ENCODE measurements at regions not wholly inside any gene's neighbourhood (a gene's known extent, or its start where the extent isn't known, plus 50 kb on each side); places are given as distances from the start of the nearest gene placed in this dataset.

DNA sequence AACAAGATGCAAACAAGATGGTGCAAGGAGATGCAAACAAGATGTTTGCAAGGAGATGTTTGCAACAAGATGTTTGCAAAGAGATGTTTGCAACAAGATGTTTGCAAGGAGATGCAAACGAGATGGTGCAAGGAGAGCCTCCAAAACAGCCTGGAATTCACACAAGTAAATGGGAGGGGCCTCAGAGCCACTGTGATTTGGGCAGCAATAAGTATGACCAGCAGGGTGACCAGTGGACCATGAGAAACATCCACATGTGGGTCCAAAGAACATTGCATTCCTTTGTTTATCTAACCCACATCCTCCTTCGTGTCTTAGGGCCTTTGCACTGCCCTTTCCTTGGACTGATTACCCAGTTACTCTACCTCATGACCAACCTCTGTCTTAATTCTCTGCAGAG lies 162.9 kb downstream of the PLPP3 start:
- no peak for DNase-seq

DNA sequence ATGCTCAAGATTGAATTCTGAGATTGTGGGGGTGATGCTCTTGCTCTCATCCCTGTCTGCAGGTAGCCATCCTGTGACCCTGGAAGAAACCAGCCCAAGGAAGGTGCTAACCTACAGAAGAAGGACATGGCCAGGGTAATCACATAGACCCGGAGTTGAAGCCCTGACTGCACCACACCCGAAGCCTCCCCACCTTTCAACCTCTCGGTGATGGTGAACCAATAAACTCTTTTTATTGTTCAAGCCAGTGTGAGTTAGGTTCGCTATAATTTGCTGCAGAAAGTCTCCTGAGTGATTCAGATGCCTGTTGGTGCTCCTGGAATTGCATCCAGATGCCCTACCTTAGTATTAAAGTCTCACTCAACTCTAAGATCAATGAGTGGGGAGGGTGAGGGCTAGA lies 163.6 kb downstream of the PLPP3 start:
- no peak for DNase-seq

DNA sequence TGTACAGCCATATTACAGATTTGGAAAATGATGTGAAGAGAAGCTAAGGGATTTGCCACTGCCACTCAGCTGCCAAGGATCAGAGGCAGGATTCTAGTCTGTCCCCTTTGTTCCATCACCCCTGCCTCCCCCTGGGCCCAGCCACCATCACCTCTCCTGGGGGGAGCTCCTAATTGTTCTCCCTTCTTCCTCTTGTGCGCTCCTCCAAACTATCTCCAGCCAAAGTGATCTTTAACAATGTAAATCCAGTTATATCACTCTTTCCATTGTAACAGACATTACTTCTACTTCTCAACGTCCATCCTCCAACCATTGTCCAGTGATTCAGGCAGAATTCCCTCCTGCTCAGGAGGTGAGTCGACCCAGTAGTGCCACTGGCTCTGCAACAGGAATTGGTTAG lies 164.1 kb downstream of the PLPP3 start:
- no peak for DNase-seq

DNA sequence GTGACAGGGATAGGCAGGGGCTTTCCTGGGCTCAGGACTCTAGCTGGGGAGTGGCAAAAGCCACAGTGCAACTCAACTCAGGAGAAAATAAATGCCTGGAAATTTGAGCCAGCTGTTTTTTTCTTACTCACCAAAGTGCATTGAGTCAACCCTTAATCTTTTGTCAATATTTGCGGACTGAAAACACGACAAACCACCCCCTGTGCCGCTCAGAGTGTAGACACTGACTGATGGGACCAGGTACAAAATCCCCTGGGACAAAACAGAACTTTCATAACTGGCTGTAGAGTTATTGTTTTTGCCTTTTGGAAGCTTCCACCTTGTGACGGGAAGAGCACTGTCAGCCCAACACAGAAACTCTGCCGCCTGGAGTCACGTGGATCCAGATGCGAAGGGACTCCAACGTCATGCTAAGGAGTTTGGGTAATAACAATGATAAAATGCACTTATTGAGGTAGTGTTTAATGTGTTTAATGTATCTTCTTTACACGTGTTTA lies 164.6 kb downstream of the PLPP3 start:
- no peak for DNase-seq

DNA sequence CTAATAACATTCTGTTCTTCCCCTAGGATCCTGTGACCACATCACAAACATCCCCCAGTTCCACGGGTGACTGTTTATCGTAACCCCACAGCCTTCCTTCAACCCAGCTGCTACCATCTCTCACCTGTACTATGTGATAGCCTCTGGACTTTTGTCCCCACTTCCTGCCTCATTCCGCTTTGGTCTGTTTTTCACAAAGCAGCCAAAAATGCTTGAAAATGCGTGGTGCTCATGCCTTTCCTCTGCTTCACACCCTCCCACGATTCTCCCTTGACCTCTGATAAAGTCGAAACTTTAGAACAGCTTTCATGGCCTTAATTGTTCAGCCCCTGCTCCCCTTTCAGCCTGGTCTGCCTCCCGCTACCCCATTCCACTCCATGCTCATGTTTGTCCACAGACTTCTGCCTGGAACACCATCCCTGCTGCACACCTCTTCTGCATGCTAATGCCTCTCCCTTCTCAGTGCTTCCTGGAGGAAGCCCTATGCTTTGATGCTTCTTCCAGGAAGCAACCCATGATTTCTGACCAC lies 165.6 kb downstream of the PLPP3 start:
- DNase-seq = no peak

DNA sequence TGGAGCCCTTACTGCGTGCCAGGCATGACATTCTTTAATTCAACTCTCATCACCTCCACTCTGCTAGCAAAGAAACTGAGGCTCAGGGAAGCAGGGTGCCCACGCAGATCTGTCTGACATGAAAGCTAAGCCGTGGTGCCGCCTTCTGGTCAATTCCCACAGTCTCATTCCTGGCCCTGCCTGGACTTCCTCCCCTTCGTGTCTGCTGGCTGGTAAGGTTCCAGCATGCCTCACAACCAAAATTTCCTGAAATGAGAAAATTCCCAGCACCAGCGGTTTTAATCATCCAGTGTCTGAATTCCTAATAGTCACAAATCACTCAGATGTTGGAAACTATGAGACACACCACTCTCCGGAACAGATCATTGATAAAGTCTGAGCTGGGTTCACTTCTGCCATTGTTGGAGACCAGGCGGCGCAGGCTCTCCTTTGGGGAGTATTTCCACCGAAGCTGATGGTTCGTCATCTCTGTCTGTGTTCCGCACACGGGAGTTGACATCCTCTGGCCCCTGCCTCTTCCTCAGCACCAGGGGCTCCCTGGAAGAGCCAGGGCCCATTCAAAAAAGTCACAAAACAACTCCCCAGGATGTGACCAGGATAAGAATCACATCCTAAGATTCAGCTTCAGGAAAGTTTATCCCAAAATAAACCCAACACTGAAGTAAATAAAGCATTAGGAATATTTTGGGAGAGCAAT lies 167.7 kb downstream of the PLPP3 start:
- DNase-seq = no peak

DNA sequence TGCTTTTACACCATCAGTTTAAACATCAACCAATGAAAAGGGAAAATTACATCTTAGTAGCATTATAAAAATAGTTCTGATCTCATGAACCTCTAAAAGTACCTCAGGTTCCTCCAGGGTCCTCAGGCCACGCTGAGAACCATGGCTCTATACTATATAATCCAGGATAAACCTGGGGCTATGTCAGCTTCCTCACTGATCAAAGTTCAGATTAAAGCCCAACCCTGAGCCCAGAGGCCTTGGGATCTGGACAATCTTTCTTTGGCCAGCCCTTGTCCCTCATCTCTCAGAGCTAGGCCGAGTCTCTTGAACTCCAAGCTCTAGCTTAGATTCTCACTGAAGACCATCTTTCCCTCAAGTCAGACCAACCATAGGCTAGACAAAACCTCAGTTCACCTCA lies 168.3 kb downstream of the PLPP3 start:
- no peak for DNase-seq

DNA sequence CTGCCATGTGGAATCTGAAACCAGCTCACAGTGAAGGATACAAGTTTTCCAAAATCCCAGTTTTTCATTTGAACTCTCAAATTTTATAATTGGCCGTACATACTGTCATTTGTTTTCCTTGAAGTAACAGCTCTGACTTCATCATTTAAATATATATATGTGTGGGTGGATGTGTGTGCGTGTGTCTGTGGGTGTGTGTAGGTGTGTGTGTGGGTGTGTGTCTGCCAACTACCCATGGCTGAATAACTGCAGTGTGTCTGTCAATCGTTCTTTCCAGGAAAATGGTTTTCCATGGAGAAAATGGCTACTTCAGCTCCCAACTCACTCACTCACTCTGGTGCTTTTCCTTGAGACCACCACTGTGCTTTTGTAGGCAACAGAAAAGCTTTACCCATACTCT lies 169.0 kb downstream of the PLPP3 start:
- DNase-seq = no peak

DNA sequence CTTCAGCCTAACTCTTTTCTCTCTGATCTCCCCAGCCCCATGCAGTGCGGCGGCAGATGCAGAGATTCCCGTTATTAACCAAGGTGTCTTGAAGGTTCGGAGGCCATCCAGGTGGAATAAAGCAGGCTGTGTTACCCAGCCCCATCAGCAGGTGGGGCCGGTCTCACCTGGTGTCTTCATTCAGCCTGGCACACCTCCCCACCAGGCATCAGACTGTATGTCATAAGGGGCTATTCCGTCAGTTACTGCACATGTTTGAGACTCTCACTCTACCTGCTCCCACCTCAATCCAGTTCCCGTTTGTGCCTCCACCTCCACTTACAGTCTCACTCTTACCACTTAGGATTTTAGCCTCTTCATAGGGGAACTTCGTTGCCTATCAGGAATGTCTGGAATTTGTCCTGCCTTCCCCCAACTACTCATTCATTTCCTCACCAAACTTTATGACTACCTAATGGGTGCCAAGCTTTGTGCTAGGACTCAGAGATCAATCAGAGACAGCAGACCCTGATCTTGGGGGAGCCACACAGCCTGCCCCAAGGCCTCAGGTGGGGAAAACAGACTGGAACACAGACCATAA lies 170.2 kb downstream of the PLPP3 start:
- no peak for DNase-seq

DNA sequence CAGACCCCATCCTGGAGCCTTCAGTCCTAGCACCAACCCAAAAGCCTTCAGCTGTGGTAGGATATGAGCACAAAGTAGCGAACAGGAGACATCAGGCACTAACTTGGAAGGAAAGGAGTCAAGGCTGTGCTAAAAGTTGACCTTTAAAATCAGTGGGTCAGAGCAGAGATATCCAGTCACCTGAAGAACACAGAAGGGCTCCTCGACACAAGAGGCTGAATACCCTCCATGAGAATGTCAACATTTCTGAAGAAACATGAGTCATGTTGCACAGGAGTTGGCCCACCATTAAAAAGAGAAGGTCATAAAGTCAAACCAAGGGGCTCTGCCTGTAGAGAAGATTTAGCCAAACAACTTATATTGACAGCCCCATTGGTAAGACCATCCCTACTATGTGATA lies 172.5 kb downstream of the PLPP3 start:
- DNase-seq = no peak

DNA sequence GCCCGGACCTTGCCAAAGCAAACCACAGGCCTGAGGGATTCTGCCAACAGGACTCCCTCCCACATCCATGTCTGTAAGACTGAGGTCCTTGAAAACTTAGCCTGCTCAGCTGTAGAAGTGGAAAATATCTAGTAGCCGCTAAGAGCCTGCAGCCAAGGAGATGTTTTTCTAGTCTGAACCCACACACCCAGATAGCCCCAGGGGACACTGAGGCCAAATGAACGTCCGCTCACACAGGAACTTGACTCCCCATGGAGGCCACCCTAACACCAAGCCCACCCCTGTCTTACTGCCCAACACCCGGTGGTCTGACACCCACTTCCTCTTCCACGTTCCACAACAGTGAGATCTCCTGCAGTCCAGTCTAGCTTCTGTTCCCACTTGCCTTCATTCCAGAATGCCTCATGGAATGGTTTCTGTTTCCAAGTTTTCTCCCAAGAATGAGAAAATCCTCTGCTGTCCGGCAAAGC lies 174.8 kb downstream of the PLPP3 start:
- no peak for DNase-seq

DNA sequence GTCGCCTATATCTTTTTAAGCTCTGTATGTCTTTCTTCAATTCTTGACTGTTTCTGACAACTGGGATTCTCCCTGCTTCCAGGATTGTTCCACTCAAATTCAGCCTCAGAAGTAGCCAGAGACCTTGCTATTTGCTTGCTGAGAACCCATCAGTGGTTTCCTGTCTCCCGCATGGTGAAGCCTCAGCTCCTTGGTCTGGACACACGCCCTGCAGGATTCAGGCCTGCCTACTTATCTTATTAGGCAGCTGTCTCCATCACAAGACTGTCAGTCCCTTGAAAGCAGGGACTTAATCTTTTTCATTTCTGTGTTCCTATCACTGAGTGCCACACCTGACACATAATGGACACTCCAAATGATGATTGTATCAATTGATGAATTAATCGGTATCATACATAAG lies 175.3 kb downstream of the PLPP3 start:
- DNase-seq = no peak

DNA sequence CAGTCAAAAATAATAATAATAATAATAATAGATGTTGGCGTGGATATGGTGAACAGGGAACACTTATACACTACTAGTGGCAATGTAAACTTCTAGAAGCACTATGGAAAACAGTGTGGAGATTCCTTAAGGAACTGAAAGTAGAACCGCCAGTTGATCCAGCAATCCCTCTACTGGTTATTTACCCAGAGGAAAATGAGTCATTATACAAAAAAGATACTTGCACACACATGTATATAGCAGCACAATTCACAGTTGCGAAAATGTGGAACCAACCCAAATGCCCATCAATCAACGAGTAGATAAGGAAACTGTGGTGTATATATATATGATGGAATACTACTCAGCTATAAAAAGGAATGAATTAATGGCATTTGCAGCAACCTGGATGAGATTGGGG lies 176.0 kb downstream of the PLPP3 start:
- no peak for DNase-seq

DNA sequence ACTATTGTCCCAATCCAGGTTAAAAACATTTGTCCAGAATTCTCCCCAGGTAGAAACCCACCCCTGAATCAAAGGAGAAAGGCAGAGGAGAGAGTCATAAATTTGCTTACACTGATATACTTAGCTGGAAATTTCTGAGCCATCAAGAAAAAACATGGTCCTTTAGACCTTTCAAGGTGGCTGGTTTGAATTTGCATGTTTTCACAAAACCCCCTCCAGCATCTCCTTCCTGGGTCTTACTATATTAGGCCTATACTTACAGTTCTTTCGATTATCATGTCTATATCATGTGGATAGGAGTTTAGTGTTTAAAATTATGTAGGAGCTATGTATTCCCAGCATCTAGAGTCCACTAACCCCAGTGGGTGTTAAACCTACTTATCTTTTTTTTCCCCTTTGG lies 178.2 kb downstream of the PLPP3 start:
- DNase-seq = no peak

DNA sequence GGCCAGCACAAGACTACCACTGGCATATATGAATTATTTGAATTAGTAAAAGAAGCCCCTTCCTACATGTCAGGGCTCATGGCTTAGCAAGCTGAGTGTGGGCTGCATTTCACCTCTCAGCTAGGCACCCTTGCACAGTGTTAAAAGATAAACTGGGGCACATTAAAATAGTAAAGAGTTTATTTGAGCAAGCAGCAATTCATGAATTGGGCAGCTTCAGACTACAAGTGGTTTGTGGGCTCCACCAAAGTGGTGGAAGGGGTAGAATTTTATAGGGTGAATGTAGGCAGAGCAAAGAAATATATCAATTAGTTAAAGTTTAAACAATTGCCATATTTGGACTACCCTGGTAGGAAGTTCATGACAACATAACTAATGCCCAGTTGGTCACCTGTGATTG lies 178.8 kb downstream of the PLPP3 start:
- no peak for DNase-seq

DNA sequence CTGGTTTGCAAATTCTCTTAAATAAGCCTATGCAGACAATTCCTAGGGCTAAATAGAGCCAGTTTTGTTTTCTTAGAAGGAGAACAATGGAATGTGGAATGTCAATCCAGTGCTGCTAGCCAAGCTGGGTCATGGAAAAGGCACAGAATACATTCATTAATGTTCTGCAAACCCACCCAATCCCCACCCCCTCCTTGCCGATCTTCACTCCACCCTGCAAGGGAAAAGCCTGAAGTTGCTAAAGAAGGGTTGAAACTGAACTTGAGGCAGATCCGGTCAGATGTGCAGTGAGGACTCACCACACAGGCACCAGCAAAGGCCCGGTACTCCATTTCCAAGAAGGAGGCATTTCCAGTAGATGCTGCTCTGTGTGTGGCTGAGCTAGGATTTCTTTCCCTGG lies 179.6 kb downstream of the PLPP3 start:
- no peak for DNase-seq

DNA sequence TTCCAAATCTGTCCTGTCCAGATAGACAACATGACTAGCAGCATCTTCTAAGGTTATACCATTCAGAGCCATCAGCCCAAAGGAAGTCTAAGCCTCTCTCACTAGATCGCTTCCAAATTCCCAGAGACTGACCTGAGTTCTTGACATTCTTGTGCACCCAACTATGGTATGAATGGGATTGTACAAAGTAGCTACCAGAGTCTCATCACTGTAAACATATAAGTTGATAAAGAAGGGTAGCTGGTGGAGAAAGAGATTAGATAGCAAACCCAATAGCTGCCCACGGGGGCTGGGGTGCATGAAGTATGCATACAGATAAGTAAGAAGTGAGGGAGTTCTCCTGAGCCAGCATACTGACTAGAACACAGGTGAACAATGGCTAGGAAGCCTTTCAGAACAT lies 180.0 kb downstream of the PLPP3 start:
- no peak for DNase-seq

DNA sequence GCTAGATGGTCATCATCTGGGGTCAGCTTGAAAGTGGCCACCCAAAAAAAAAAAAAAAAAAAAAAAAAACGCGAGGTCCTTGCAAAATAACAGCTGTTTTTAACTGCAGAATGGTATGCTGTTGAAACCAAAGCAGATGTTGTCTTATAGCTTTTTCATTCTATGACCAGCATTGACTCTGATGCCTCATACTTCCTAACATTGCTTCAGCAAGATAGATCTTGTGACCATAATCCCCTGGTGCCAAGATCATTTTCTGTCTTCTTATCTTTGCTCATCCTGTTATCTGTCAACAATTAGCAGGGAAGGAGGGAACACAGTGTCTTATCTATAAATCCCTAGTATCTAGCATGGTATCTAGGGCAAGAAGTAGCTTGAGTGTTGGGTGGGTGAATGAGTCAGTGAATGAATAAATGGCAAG lies 181.5 kb downstream of the PLPP3 start:
- DNase-seq = no peak

DNA sequence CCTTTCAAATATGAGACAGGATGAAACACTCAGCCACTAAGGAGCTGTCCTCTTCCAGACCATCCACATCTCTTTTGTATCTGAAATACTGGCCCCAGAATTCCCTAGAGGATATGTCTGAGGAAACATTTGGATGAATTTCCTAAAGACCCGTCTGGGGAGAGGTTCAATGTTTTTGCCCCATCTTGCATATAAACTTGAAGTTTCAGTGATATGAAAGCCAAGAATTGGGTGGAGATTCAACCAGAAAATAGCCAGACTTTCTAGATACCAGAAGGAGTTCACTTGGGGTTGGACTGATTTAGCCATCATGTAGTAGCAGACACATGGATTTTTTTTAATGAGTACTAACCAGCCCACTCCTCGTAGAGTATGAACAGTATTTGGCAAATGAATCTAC lies 182.0 kb downstream of the PLPP3 start:
- DNase-seq = no peak

DNA sequence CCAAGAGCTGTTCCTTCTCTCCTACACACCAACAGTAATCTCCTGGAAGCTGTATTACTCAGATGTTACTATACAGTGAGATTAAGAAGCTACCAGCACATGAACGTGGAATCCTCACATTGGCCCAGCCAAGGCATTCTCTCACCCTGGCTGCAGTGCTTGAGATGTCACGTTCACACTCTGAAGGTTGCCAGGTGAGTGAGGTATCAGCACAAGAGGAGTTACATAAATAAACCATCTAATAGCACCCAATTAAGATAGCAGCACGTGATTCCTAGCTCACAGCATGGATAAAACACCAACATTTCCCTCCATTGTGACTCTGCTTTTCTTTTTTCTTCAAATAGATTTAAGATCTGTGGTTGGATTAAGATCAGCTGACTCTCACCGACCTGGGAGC lies 182.8 kb downstream of the PLPP3 start:
- no peak for DNase-seq

DNA sequence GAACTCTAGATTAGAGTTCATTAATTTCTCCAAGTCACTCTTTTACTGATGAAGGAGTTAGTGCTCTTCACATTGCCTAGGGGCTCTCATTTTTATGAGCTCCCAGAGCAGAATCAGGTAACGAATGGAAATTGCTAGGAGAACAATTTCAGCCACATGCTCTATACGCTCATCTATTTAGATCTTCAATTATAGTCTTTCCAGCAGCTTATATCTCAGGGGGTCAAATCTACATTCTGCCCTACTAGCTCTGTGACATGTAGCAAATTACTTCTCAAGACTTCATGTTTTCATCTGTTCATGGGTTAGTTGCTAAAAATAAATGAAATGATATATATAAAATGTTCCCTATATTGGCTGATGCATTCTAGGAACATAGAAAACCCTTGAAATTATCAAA lies 183.6 kb downstream of the PLPP3 start:
- DNase-seq = no peak

DNA sequence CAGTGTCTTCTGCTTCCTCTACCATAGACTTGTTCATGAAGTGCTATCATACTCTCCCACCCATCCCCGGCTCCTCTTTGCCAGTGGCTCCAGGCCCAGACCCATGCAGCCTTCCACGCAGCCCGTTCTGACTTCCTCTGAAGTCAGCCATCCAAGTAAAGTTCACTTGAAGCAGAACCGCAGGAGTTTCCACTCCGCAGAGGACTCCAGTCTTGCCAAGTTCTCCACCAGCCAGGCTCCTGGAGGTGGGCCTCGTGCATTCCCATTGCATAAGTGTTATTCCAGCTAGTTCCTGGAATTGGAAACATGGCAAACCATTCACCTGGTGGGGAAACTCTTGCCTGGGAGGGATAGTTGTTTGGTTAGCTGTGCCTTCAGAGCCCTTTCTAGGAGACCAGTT lies 185.1 kb downstream of the PLPP3 start:
- DNase-seq = no peak

DNA sequence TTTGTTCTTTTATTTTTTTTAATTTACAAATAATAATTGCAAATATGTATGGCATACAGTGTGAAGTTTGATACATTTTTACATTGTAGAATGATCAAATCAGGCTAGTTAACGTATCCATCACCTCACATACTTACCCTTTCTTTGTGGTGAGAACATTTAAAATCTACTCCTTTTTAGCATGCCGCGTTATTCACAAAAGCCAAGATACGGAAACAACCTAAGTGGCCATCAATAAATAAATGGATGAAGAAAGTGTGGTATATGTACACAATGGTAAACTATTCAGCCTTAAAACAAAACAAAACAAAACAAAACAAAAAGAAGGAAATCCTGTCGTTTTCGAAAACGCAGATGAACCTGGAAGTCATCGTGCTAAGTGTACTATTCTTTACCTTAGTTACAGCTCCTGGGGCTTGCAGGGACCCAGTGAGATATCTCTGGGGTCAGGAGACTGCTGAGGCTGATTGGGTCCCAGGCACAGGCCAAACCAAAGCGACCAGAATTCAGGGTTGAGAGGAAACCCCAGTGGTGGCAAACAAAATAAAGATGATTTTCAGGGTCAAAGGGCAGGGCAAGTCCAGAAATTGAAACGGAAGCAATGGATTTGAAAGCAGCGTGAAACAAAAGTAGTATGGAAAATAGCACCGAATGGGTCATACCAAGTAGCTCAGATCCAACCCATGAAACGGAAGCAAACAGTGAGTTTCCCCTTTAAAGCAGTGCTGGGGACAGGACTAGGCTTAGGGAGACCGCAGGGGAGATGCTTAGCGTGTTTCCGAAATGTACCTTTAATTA lies 188.2 kb downstream of the PLPP3 start:
- no peak for DNase-seq

All from CD4-positive, alpha-beta T cell treated with Interleukin-4 for 1 hour (primary cell).